ENCODE measurements at regions not wholly inside any gene's neighbourhood (a gene's known extent, or its start where the extent isn't known, plus 50 kb on each side); places are given as distances from the start of the nearest gene placed in this dataset.

DNA sequence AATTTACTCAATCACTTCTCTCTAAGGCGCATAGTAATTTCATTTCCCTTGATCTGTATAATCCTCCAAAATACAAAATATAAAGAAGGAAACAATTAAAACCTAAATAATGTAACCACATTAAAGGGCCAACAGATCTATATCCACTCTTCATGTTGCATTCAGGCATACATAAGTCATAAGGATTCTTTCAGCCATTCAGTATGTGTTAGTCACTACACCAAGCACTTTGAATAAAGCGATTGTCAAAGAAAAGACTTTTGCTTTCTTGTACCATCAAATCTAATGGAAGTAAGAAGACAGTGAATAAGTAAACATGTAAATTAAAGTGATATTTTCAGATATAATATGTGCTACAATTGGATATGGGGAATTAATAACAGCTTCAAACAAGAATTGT lies 569.2 kb upstream of the PTPRD start:
- TF ChIP-seq, protein P1, sequence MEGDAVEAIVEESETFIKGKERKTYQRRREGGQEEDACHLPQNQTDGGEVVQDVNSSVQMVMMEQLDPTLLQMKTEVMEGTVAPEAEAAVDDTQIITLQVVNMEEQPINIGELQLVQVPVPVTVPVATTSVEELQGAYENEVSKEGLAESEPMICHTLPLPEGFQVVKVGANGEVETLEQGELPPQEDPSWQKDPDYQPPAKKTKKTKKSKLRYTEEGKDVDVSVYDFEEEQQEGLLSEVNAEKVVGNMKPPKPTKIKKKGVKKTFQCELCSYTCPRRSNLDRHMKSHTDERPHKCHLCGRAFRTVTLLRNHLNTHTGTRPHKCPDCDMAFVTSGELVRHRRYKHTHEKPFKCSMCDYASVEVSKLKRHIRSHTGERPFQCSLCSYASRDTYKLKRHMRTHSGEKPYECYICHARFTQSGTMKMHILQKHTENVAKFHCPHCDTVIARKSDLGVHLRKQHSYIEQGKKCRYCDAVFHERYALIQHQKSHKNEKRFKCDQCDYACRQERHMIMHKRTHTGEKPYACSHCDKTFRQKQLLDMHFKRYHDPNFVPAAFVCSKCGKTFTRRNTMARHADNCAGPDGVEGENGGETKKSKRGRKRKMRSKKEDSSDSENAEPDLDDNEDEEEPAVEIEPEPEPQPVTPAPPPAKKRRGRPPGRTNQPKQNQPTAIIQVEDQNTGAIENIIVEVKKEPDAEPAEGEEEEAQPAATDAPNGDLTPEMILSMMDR (IDR thresholded peaks at IDR 0.05): no peak
- no peak for TF ChIP-seq POLR2AphosphoS5 (IDR thresholded peaks at IDR 0.05; ENCODE audit: insufficient read depth in 1 of 2, low read depth in 1 of 2)
- no peak for TF ChIP-seq POLR2A (IDR thresholded peaks at IDR 0.05)

Data from vagina (tissue), 2 donors.